Iris pigment epithelial cell (primary cell): ENCODE measurements at regions not wholly inside any gene's neighbourhood (a gene's known extent, or its start where the extent isn't known, plus 50 kb on each side); places are given as distances from the start of the nearest gene placed in this dataset.
A peak's percentile ranks its signal among the peaks of the same experiment; 100 is the strongest.
"Not testable (repeated sequence)": the region's sequence is repeated elsewhere in the genome, so short reads cannot be mapped to it uniquely, and the experiment has no call there.

ENCODE experiments used
- DNase-seq: peaks from one replicate; pipeline ENCODE4 v3.0.0-alpha.2; 2011; ENCODE audit warnings: low read depth

DNA sequence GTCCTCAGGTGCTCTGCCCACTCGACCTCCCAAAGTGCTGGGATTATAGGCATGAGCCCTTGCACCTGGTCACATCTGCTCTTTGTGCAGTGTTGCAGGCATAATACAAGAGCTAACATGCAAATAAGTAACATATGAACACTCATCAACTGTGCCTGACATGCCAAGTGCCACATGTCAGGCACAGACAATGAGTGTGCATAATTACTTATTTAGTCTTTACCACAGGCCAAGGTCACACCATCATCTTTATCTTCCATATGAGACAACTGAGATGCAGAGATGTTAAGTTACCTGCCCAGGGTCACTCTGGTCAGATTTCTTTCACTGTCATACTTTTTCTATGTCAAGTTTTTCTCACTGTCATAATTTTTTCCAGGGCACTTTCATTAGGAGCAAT is 126.1 kb downstream of the PPIAL4G start:
- no peak for DNase-seq

DNA sequence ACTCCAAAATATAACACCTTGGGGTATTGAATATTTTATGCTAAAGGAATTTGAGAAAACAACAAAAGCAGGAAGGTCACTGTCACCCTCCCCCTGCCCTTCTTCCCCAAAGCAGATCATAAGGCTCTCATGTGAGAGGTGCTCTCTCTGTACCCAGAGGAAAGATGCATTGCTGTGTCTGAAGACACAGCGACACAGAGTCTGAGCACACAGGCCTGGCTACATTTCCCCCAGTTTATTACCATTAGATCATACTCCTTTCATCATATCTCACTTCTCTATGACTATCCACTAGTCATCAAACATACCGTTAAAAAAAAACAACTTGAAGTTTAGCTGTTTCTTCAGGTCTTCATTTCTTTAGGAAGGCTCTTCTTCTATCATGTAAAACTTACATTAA is 127.1 kb downstream of the PPIAL4G start:
- DNase-seq: no peak

DNA sequence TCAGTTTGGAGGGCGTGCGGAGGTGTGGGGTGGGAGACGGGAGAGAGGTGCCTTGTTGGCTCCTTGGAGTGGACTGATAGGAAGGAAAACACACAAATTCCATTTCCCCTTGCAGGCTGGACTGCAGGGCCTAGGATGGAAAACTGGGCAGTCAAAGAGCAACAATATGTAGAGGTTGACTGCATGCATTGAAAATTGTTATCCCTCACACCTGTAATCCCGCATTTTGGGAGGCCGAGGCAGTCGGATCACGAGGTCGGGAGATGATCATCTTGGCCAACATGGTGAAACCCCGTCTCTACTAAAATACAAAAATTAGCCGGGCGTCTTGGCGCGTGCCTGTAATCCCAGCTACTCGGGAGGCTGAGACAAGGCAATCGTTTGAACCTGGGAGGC is 128.2 kb downstream of the PPIAL4G start:
- no peak for DNase-seq

DNA sequence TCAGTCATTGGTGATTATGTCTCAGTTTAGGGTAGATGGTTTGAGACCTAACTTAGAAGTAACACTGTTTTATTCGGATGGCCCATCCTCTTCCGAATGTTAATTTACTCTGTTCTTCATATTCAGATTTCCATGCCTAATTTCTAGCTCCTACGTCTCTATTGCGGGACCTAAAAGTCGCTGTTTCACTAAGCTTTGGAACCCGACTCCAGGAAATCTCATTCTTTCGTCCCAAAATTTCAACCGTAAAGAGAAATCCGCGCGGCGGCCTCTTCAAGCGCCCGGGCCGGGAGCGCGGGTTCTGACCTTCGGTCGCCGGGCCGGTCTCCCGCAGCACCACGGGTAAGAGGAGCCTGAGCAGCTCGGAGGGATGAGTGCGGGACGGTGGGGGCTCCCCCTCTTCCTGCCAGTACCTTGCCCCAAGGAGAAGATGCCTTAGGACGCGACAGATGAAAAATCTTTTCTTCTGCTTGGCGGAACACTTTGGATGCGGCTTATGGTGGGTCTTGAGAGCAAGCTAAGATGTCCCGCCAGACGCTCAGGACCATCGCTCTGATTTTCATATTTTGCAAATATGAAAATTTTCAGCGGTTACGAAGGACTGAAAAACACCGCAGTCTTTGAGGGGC is 128.7 kb downstream of the PPIAL4G start:
- DNase-seq: no peak

DNA sequence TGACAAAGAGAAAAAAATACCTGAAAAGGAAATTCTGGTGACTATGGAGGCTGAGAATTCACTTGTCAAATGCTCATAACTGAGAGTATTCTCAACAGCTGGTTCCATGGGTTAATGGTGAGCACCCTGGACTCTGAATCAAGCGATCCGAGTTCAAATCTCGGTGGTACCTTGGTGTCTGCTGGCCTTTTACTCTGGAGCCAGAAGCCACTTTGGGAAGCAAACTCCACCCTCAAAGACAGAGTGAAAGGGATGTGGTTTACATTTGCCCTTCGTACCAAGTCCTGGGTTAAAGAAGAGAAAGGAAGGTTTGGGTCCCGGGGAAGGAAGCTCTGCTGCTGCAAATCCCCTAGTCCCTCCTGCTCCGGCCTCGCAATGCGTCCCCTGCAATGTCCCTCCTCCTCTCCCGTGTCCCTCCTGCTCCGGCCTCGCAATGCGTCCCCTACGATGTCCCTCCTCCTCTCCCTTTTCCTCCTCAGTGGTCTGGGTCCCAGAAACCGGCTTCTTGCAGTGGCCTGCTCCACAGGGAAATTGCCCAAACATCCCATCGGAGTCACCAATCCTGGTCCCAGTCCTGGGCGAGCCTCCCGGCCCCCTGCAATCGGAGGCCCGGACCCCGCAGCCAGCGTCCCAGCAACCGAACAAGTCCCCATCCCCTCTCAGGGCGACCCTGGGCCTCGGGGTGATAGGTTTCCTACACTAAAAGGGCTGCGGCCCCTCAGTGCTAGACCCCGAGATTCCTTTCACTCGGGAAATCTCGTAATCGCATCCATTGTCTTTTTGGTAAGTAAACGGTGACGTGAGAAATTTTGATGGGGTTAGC is 129.4 kb downstream of the PPIAL4G start:
- peak; percentile 89 for DNase-seq

DNA sequence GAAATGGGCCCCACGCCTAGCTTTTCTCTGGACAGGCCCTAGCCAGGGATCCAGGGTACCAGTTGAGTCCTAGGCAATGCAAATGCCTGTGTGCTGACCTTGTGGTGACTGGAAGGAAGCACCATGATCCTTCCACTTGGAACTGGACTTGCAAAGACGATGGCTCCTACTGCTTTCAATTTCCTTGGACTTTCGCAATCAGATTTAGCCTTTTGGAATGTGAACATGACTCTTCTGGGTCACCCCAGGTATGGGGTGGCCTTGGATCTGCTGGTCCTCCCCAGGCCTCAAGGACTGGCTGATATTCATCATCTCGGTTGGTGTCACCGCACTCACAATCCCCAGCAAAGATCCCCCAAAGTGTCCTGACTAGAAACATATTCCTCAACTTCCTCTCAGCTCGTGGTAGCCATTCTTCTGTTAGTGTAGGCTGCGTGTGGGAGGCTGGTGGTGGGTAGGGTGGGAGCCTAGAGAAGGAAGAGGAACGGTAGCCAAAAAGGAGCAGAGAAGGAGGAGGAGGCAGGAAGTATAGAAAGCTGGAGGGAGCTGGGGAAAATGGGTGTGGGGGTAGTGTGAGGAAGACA is 130.5 kb downstream of the PPIAL4G start:
- DNase-seq: no peak

DNA sequence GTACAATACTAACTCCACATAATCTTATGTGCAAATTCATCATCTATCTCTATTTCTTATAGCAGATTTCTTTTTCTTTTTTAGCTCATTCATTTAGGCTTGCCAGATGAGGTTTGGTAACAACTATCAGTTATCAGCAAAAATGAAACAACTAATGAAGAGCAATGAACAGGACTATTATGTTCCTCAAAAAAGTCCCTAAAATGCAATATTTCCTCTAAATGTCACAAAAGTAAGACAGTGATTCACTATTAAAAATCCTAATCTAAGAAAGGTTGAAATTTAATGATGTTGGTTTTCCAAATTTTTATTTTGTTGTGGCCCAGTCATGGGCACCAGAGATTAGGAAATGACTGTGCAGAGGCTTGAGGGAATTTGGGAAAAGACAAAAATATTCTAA is 135.3 kb downstream of the PPIAL4G start:
- DNase-seq: no peak

DNA sequence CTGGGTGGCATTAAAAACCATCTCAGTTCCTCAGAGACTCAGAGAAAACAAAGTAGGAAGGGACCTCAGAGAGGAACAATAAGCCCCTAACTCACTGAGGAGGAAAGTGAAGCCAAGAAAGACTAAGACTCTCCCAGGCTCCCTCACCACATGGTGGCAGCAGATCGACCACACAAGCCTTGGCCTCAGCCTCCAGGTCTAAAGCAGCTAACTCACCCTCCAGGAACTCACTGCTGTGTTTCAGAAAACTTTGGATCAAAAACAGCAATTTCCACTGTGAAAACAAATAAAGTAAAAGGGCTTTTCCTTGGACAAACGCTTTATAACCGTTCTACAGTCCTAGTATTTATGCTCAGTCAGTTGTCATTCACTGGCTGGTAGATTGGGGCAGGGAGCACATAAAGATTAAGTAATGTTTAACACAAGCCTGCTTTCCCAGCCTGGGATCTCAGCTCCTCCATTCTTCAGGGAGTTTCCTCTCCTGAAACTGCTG is 137.4 kb downstream of the PPIAL4G start:
- DNase-seq: peak; percentile 53

DNA sequence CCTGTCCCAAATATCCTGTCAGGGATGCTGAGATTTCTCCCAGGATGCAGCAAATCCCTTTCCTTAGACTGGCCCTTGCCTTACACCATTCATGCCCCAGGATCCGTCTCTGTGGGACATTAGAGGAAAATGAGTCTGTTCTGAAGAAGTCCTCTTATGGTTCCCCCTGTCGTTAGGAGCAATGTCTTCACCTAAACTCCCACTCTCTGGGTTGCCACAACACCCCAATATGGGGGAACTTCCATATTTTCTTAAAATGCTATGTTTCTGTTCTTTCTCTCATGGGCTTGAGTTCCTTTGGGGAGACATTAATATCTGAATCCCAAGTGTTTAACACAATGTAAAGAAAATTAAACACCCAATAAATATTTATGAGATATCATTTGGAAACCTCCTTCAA is 138.5 kb downstream of the PPIAL4G start:
- DNase-seq: not testable (repeated sequence)

DNA sequence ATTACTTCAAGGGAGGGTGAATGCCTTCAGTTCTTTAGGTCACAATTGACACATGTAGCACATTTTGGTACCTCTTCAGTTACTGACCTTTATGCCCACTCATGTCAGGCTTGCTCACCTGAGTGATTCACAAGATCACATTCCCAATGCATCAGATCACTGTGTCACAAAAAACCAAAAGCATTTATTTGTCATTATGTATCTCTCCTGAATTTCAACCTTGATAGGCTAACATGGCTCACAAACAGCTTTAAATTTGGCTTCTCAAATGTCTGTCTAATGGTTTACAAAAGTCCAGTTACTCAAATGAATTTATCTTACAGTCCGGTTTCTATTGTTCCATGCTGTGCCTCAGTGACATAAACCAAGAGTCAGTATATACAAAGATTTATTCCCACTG is 141.4 kb downstream of the PPIAL4G start:
- not testable (repeated sequence) for DNase-seq

DNA sequence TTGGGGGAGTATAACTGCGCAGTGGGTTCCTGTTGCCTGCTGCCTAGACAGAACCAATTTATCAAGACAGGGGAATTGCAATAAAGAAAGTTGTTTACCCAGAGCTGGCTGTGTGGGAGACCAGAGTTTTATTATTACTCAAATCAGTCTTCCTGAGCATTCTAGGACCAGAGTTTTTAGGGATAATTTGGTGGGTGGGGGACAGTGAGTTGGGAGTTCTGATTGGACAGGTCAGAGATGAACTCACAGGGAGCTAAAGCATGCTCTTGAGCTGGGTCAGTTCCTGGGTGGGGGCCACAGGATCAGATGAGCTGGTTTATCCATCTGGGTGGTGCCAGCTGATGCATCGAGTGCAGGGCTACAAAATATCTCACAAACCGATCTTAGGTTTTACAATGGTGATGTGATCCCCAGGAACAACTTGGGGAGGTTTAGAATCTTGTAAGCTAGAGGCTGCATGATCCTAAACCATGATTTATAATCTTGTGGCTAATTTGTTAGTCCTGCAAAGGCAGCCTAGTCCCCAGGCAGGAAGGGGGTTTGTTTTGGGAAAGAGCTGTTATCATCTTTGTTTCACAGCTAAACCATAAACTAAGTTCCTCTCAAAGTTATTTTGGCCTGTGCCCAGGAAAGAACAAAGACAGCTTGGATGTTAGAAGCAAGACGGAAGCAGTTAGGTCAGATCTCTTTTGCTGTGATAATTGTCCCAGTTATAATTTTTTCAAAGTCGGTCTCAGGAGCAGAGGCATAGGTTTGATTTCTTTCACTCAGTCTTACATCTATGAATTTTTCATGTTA is 146.8 kb downstream of the PPIAL4G start:
- DNase-seq: not testable (repeated sequence)

DNA sequence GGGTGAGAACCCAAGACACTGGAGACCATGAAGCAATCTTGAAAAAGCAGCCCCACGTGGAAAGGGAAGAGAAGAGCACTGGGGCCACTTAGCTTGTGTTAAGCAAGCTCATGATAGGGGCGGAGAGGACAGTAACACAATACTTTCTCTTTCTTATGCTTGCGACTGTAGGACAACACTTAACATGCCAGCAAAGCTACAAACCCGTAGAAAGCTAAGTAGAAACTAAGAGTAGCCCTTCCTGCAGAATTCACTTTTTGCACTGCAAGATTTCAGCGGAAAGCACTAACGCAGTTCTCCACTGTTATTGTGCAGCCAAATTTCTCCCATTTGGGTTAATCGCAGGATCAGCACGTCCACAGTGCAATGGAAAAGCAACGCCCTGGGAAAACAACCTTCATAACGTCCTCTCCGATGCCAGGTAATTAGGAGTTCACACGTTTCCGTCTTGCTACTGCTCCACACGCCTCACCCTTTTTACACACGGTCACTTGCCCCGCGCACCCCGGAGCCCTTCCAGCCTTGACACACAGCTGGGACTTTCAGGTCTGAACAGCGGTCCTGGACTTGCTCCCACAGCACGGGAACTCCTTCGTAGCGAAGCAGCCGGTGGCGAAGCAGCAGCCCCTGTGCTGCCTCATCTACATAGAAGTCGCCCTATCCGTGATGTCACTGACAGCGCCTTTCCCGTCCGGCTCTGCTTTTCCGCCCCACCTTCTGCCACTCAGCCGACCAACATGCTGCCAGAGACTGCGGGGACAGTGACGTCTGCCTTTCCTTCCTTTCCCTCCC is 148.6 kb downstream of the PPIAL4G start:
- DNase-seq: peak; percentile 88

DNA sequence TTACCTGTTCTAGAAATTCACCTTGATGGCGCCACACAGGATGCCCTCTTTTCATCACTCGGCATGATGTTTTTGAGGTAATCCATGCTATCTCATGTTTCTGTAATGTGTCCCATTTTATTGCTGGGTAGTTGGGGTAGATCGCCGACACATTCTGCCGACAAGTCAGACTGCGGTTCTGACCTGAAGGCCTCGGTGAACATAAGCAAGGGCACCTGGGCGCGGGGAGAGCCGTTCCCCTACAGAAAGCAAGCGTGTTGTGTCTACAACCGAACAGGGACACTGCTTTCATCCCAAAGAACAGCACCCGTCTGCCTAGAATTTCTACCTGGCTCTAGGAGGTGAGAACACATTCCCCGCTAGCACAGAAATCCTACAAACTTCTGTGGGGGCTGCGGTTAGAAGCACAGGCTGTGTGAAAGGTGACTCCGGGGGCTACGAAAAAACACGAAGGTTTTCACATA is 149.2 kb downstream of the PPIAL4G start:
- DNase-seq: no peak

DNA sequence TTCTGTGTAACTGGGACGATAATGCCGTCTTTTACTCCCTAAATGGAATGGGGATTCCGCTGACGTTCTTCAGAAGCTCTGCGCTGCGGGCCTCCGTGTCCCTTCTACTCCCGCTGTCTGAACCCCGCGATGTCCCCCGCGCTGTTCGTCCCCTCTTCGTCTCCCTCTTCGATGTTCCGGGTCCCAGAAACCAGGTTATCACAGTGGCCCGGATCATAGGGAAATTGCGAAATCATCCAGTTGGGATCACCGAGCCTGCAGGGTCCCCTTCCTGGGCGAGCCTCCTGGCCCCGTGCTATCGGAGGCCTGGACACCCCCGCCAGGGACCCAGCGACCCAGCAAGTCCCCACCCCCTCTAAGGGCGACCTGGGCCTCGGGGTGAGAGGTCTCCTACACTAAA is 154.2 kb downstream of the PPIAL4G start:
- DNase-seq: no peak

DNA sequence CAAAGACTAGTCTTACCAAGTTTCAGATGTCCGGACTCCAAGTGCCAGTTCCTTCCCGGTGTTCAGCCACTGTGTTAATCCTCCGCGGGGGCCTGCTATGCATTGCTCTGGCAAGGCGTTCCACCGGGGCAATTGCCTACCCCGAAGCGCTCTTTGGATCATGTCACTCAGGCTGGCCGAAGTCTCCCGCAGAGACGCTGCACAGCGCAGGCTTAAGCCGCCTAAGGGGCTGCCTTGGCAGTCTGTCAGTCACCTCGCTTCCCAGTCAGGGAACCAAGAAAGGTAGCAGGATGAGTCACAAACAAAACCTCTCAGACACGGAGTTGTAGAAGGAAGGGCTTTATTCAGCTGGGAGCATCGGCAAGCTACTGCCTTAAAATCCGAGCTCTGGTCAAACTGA is 158.1 kb downstream of the PPIAL4G start:
- not testable (repeated sequence) for DNase-seq

DNA sequence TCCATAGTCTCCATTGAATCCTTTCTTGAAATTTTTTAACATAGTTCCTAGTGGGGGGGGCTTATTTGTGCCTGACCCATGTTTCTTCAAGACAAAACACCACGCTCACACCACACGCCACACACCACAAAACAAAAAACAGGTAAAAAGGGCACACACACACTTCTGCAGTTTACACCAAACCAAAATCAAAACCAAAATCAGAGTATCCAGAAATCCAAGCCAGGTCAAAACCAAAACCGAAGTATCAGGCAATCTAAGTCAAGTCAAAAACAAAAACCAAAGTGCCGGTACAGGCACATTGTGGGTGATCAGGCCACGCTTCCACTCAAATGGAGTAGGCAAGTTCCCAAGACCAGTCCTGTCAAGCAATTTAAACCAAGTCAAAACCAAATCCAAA is 158.6 kb downstream of the PPIAL4G start:
- not testable (repeated sequence) for DNase-seq

DNA sequence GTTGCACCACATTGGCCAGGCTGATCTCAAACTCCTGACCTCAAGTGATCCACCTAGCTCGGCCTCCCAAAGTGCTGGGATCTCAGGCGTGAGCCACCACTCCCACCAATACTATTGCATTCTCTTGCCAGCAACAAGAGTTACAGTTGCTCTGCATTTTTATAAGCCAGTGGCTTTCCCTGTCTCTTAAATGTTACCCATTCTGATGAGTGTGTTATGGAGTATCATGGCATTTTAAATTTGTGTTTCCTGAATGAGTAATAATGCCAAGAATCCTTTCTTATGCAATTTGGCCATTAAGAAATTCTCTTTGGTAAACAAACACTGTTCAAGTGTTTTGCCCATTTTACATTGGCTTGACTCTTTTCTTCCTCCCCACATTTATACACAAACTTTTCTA is 163.0 kb downstream of the PPIAL4G start:
- DNase-seq: not testable (repeated sequence)

DNA sequence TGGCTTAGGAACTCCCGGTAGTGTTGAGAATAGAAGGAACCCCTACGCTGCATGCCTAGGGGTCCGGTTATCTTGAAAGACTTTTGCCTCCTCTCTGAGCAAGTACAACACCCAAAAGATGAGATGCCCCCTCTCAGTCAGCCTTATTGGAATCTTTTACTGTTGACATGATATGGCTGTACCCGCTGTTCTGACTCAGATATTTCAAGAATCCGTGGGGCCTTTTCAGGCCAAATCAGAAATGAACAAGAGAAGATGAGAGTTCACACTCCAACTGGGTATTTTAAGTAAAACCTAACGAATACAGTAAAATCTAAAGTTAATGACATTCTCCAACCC is 164.2 kb downstream of the PPIAL4G start:
- DNase-seq: no peak

DNA sequence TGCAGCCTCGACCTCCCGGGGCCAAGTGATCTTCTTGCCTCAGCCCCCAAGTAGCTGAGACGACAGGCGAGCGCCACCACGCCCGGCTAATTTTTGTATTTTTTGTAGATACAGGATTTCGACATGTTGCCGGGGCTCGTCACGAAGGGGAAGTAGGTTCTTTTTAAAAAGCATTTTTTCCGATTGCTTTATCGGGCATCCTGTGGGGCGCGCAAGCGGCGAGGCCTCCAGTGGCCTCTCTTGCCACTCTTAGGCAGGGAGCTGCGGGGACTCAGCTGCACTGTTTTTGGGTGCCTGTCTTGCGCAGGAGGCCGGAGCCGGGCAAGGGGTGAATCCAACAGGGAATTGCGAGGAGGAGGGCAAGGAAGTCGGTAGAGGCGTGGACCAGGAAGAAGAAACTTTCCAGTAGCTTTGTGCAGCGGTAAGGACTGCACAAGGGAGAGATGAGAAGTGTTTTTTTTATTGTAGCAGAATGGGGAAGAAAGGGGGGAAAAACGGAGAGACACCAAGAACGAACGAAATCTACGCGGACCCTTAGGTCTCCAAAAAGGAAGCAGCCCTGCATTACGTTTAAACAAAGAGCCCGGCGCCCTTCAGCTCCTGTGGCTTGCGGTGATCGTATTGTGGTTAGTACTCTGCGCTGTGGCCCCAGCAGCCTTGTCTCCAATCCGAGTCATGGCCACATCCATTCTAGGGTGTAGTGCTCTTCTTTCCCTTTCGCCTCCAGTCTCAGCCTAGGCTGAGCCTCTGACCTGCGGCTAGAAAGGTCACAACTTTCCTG is 164.8 kb downstream of the PPIAL4G start:
- DNase-seq: peak; percentile 21

DNA sequence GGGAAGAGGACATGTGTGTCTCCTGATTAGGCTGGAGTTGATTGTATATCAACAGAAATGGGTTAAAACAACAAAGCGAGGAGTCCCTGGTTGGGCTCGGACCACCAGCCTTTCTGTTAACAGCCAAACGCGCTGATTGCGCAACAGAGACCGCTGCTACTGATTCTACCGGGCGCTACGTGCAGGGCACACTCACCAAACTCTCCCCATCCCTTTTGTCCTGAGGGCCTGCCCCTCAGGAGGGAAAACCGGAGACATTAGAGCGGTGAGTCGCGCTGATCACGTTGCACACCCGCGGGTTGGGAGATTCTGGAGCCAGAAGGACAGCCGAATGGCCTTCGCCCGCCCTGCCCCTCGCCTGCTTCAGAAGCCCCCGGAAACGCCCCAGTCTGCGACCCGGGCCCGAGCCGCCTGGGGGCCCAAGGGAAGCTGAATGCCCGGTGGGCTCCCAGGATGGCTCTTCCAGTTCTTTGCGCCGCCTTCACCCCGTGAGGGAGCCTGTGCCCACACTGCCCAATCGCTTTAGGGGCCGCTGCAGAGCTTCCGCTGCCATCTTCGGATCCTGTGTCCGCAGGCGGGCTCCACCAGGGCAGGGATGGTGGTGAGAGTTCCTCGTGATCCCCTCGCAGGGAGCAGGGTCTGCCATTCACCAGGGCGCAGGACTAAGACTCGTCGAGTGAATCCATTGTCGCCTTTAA is 165.4 kb upstream of the NBPF11 start:
- no peak for DNase-seq
